B cell (primary cell): ENCODE measurements at regions not wholly inside any gene's neighbourhood (a gene's known extent, or its start where the extent isn't known, plus 50 kb on each side); places are given as distances from the start of the nearest gene placed in this dataset.

Source experiments
- ATAC-seq: fragments of 200-7000 bp; cut with Tn5 transposase; one replicate; pipeline ENCODE4 v1.10.0; 2021; ENCODE audit warnings: low read depth, mild to moderate bottlenecking, moderate number of reproducible peaks, moderate library complexity
- CTCF ChIA-PET: fragments of 350-600 bp; sonication (Branson Sonifier 250); formaldehyde crosslinking; loops from one replicate; lab custom pipeline; 2021; ENCODE audit warnings: antibody characterized with exemption, inconsistent platforms; lab: Charles Lee
- POLR2A ChIA-PET: fragments of 350-600 bp; sonication (Branson Sonifier 250); formaldehyde crosslinking; loops from one replicate; lab custom pipeline; 2021; ENCODE audit warnings: antibody characterized with exemption; lab: Charles Lee
- DNase-seq: peaks from one replicate; pipeline ENCODE4 v3.0.0; 2013
- H2AFZ ChIP-seq: 2 replicates; pipeline ENCODE4 v1.6.1; 2012; ENCODE audit warnings: mild to moderate bottlenecking, low read depth, low read length; ENCODE audit not compliant: insufficient read depth, poor library complexity, severe bottlenecking
- H3K27ac ChIP-seq, 2 donors: 1 replicate in 1 of 2; 2 replicates in 1 of 2; pipeline ENCODE4 v1.5.1; 2012 to 2013; ENCODE audit warnings: low read length in 2 of 2, mild to moderate bottlenecking in 2 of 2, moderate library complexity in 1 of 2
- H3K27me3 ChIP-seq, 4 experiments: fragments of 200-600 bp in 1 of 4; sonication (generic) in 1 of 4; replicated peaks in 1 of 4; 1 replicate in 2 of 4; 2 replicates in 2 of 4; pipeline versions ENCODE4 v1.6.1 to v1.7.0; 2013 to 2016; ENCODE audit warnings: low read length in 3 of 4, mild to moderate bottlenecking in 2 of 4, mixed read lengths in 1 of 4, moderate library complexity in 1 of 4; ENCODE audit not compliant: insufficient read depth in 4 of 4, control insufficient read depth in 3 of 4; ENCODE audit errors: control extremely low read depth in 1 of 4
- H3K36me3 ChIP-seq, 2 experiments: replicated peaks in 1 of 2; 1 replicate in 1 of 2; 2 replicates in 1 of 2; pipeline versions ENCODE4 v1.6.1 to v1.7.1; 2013; ENCODE audit warnings: low read length in 1 of 2; ENCODE audit not compliant: insufficient read depth in 2 of 2, control insufficient read depth in 1 of 2; ENCODE audit errors: control extremely low read depth in 1 of 2, extremely low read depth in 1 of 2
- H3K4me1 ChIP-seq, 2 donors: fragments of 200-600 bp in 1 of 2; sonication (generic) in 1 of 2; 1 replicate in 1 of 2; 2 replicates in 1 of 2; pipeline versions ENCODE4 v1.5.1 to v1.6.1; 2013 to 2017; ENCODE audit warnings: low read length in 2 of 2; ENCODE audit not compliant: control insufficient read depth in 2 of 2, insufficient read depth in 2 of 2
- H3K4me2 ChIP-seq: replicated peaks from 2 replicates; pipeline ENCODE3; 2012; ENCODE audit warnings: mild to moderate bottlenecking, low read depth, low read length; ENCODE audit not compliant: poor library complexity, severe bottlenecking
- H3K4me3 ChIP-seq, 5 experiments: fragments of 200-600 bp in 1 of 5; sonication (generic) in 1 of 5; 1 replicate in 3 of 5; 2 replicates in 2 of 5; pipeline versions ENCODE4 v1.5.1 to v1.7.0; 2011 to 2016; ENCODE audit warnings: low read length in 4 of 5, mild to moderate bottlenecking in 4 of 5, low read depth in 2 of 5, control low read depth in 1 of 5, moderate library complexity in 1 of 5; ENCODE audit not compliant: insufficient read depth in 1 of 5; ENCODE audit errors: control extremely low read depth in 1 of 5, extremely low read depth in 1 of 5
- H3K79me2 ChIP-seq: fragments of 200-600 bp; sonication (generic); one replicate; pipeline ENCODE4 v1.6.0; 2016; ENCODE audit warnings: low read length; ENCODE audit not compliant: control insufficient read depth, insufficient read depth
- H3K9ac ChIP-seq: fragments of 200-600 bp; sonication (generic); 2 replicates; pipeline ENCODE4 v1.6.1; 2017; ENCODE audit warnings: mild to moderate bottlenecking, low read length, moderate library complexity
- H3K9me3 ChIP-seq, 3 donors: one replicate each; pipeline versions ENCODE4 v1.6.1 to v1.7.1; 2013; ENCODE audit warnings: low read length in 2 of 3; ENCODE audit not compliant: control insufficient read depth in 2 of 3, insufficient read depth in 1 of 3; ENCODE audit errors: control extremely low read depth in 1 of 3
- H4K20me1 ChIP-seq: 2 replicates; pipeline ENCODE4 v1.6.0; 2012; ENCODE audit warnings: mild to moderate bottlenecking, low read length; ENCODE audit not compliant: insufficient read depth, control insufficient read depth, poor library complexity, severe bottlenecking
- H3K27ac Mint-ChIP-seq: one replicate; pipeline ENCODE4 v1.8.0; 2021; ENCODE audit warnings: mixed read lengths
- H3K27me3 Mint-ChIP-seq: one replicate; pipeline ENCODE4 v1.8.0; 2021; ENCODE audit warnings: mixed read lengths
- H3K4me1 Mint-ChIP-seq: one replicate; pipeline ENCODE4 v1.8.0; 2021; ENCODE audit warnings: mixed read lengths
- H3K4me3 Mint-ChIP-seq: one replicate; pipeline ENCODE4 v1.8.0; 2021; ENCODE audit warnings: mixed read lengths
- H3K9me3 Mint-ChIP-seq: one replicate; pipeline ENCODE4 v1.8.0; 2022; ENCODE audit warnings: mixed read lengths; ENCODE audit not compliant: insufficient read depth
- CTCF ChIP-seq: fragments of 200-600 bp; IDR thresholded peaks from one replicate; pipeline ENCODE4 v1.8.0; 2022; ENCODE audit warnings: antibody characterized with exemption, mild to moderate bottlenecking
- EZH2 ChIP-seq: IDR thresholded peaks from 2 replicates; pipeline ENCODE4 v1.6.1; 2012; ENCODE audit warnings: borderline replicate concordance, low read depth, mild to moderate bottlenecking, moderate library complexity, low read length; ENCODE audit not compliant: insufficient read depth, poor library complexity, severe bottlenecking
- WGBS: methylation state at CpG from one replicate; pipeline ENCODE4 v1.1.5; 2013; ENCODE audit warnings: missing lambda C conversion rate; ENCODE audit not compliant: insufficient coverage; 5-methylcytosine and 5-hydroxymethylcytosine counted together
- intact Hi-C: fragments of 100-400 bp; cut with micrococcal nuclease; formaldehyde crosslinking; loops from one replicate; pipeline ENCODE4 v1.10.0; 2022

GRCh38 chr15:63442080-63442479 is 60.4 kb upstream of the CA12 start:
- H3K4me3 Mint-ChIP-seq, result no peak overlapping the region
- no peaks in the 10 kb centered on the region for H3K4me1 Mint-ChIP-seq
- no peak overlapping the region for H3K27ac ChIP-seq
- no peak overlapping the region for H3K9ac ChIP-seq
- ATAC-seq (no peak), DNase-seq (no peak)
- H3K79me2 ChIP-seq, result no peaks in the 10 kb centered on the region
- no peaks in the 10 kb centered on the region for H3K27me3 ChIP-seq
- H3K27me3 Mint-ChIP-seq, result peaks cover 12% of the 10 kb centered on the region
- no peak overlapping the region for H3K4me3 ChIP-seq
- no peak overlapping the region for H2AFZ ChIP-seq
- 41% methylated on average over 5 of the region's 6 CpGs for WGBS
- ChIA-PET POLR2A (no interaction called here), CTCF (no interaction called here)
- no peak overlapping the region for H3K4me2 ChIP-seq
- no peaks in the 10 kb centered on the region for H3K9me3 Mint-ChIP-seq
- no peak overlapping the region for H3K27ac Mint-ChIP-seq
- TF ChIP-seq CTCF, result no peak
- TF ChIP-seq EZH2, result no peak
- intact Hi-C loops, result no loop called here
- H3K9me3 ChIP-seq, result no peaks in the 10 kb centered on the region
- no peaks in the 10 kb centered on the region for H4K20me1 ChIP-seq
- no peaks in the 10 kb centered on the region for H3K36me3 ChIP-seq
- H3K4me1 ChIP-seq, result peaks cover 0 to under 1% of the 10 kb centered on the region in 2 donors

- CTCF ChIA-PET, result interaction anchor here (1.0 kb wide), 1 partner anchor 38 kb away, joined by 4 read pairs; no protein-coding TSS in a partner anchor
- intact Hi-C loops, result no loop called here
Measured at GRCh38 chr15:63444611-63445010, 59.8 kb upstream of the USP3 start.

More at GRCh38 chr15:63444611-63445010, 59.8 kb upstream of the USP3 start:
- no peak for DNase-seq
- no peak overlapping the region for H3K9ac ChIP-seq
- no peak overlapping the region for H3K4me3 ChIP-seq
- no peaks in the 10 kb centered on the region for H3K9me3 Mint-ChIP-seq
- H3K9me3 ChIP-seq, result no peaks in the 10 kb centered on the region
- H4K20me1 ChIP-seq, result no peaks in the 10 kb centered on the region
- H3K4me3 Mint-ChIP-seq, result no peak overlapping the region
- H3K27ac ChIP-seq, result no peak overlapping the region
- H3K4me1 Mint-ChIP-seq, result peaks cover 3% of the 10 kb centered on the region
- H3K4me2 ChIP-seq, result no peak overlapping the region
- POLR2A ChIA-PET, result no interaction called here
- H3K36me3 ChIP-seq, result no peaks in the 10 kb centered on the region
- H3K27me3 Mint-ChIP-seq, result peaks cover 12% of the 10 kb centered on the region
- no peak for ATAC-seq
- no peaks in the 10 kb centered on the region for H3K79me2 ChIP-seq
- no peak overlapping the region for H2AFZ ChIP-seq
- H3K27ac Mint-ChIP-seq, result no peak overlapping the region
- TF ChIP-seq EZH2, result no peak
- no peak for TF ChIP-seq CTCF
- H3K4me1 ChIP-seq, result peaks cover 0 to 3% of the 10 kb centered on the region in 2 donors
- no peaks in the 10 kb centered on the region for H3K27me3 ChIP-seq
